ENCODE measurements at regions not wholly inside any gene's neighbourhood (a gene's known extent, or its start where the extent isn't known, plus 50 kb on each side); places are given as distances from the start of the nearest gene placed in this dataset.

GRCh38 chr3:124558991-124559845, 171.0 kb upstream of the UMPS start:
- DNase-seq (ENCODE audit: low read depth in 1 of 2, low spot score in 1 of 2), result no peak
- TF ChIP-seq CTCF (IDR thresholded peaks at IDR 0.05; ENCODE audit: insufficient read depth, low read length), result no peak
- TF ChIP-seq POLR2AphosphoS5 (IDR thresholded peaks at IDR 0.05; ENCODE audit: low read depth), result no peak
- TF ChIP-seq SPI1 (IDR thresholded peaks at IDR 0.05; ENCODE audit: borderline replicate concordance, low read depth), result no peak
- no peak for TF ChIP-seq GABPA (IDR thresholded peaks at IDR 0.05; ENCODE audit: low read depth)
- no peak for TF ChIP-seq REST (IDR thresholded peaks at IDR 0.05; ENCODE audit: insufficient replicate concordance, low read depth)
- no peak overlapping the region for H3K27ac ChIP-seq (replicated peaks)

DNA sequence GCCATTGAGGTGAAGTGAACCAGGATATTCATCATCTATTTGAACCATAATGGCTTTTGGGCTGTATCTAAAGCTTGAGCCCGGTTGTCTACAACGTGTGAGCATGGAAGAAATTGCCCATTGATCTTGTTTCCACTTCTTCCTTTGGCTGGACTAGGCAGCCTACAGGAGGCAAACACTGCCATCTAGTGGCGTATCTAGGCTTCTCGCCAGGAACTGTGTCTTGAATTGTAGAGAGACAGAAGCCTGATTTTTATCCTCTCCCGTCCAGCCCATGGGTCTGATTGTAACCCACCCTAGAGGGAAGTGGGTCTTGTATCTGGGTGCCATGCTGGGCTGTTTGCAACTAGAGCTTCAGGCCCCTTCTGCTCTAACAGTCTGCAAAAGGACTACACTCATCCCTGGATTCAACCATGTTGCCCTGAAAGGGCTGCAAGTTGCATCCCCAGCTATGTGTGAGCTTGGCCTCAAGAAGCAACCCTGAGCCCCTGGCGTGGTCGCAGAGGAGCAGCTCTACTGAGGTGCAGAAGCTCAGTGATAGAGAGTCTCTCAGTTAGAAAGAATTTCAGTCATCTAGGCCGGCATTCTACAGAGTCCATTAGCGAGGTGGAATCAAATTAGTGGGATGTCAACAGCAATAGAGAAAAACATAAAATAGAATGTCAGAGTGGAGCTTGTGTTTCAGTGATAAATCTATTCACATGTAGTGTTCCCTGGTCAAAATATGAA, 170.2 kb upstream of the UMPS start:
- Histone ChIP-seq H3K27me3 (ENCODE audit: insufficient read depth, poor library complexity, severe bottlenecking) (peaks cover 2% of the 10 kb centered on the region), H3K27ac (replicated peaks) (no peak overlapping the region), H3K4me3 (replicated peaks; ENCODE audit: insufficient read depth, low read length) (no peak overlapping the region)
- TF ChIP-seq SPI1 (IDR thresholded peaks at IDR 0.05; ENCODE audit: borderline replicate concordance, low read depth) (no peak), GABPA (IDR thresholded peaks at IDR 0.05; ENCODE audit: low read depth) (no peak), POLR2AphosphoS5 (IDR thresholded peaks at IDR 0.05; ENCODE audit: low read depth) (no peak), CTCF (IDR thresholded peaks at IDR 0.05; ENCODE audit: insufficient read depth, low read length) (peak; percentile 79)
- DNase-seq (ENCODE audit: low read depth in 1 of 2, low spot score in 1 of 2), result peak; percentile 20 to 52

More at GRCh38 chr3:124558991-124559845, 171.0 kb upstream of the UMPS start:
- Histone ChIP-seq H3K4me3 (replicated peaks; ENCODE audit: insufficient read depth, low read length) (no peak overlapping the region), H3K27me3 (ENCODE audit: insufficient read depth, poor library complexity, severe bottlenecking) (peaks cover 2% of the 10 kb centered on the region)

GRCh38 chr3:124560666-124561215, 169.5 kb upstream of the UMPS start:
- H3K27me3 ChIP-seq (ENCODE audit: insufficient read depth, poor library complexity, severe bottlenecking), result peaks cover 2% of the 10 kb centered on the region
- no peak overlapping the region for H3K27ac ChIP-seq (replicated peaks)
- no peak for DNase-seq (ENCODE audit: low read depth in 1 of 2, low spot score in 1 of 2)
- TF ChIP-seq REST (IDR thresholded peaks at IDR 0.05; ENCODE audit: insufficient replicate concordance, low read depth), result no peak
- H3K4me3 ChIP-seq (replicated peaks; ENCODE audit: insufficient read depth, low read length), result no peak overlapping the region

- TF ChIP-seq POLR2AphosphoS5 (IDR thresholded peaks at IDR 0.05; ENCODE audit: low read depth) (no peak), REST (IDR thresholded peaks at IDR 0.05; ENCODE audit: insufficient replicate concordance, low read depth) (no peak), CTCF (IDR thresholded peaks at IDR 0.05; ENCODE audit: insufficient read depth, low read length) (no peak), GABPA (IDR thresholded peaks at IDR 0.05; ENCODE audit: low read depth) (no peak), SPI1 (IDR thresholded peaks at IDR 0.05; ENCODE audit: borderline replicate concordance, low read depth) (no peak)
- no peaks in the 10 kb centered on the region for H3K27me3 ChIP-seq (ENCODE audit: insufficient read depth, poor library complexity, severe bottlenecking)
- DNase-seq (ENCODE audit: low read depth in 1 of 2, low spot score in 1 of 2), result no peak
- H3K27ac ChIP-seq (replicated peaks), result no peak overlapping the region
- no peak overlapping the region for H3K4me3 ChIP-seq (replicated peaks; ENCODE audit: insufficient read depth, low read length)
Observed at GRCh38 chr3:124562769-124563168, 167.5 kb upstream of the UMPS start.
